ENCODE measurements at regions not wholly inside any gene's neighbourhood (a gene's known extent, or its start where the extent isn't known, plus 50 kb on each side); places are given as distances from the start of the nearest gene placed in this dataset.
"Not testable (repeated sequence)": the region's sequence is repeated elsewhere in the genome, so short reads cannot be mapped to it uniquely, and the experiment has no call there.

DNA sequence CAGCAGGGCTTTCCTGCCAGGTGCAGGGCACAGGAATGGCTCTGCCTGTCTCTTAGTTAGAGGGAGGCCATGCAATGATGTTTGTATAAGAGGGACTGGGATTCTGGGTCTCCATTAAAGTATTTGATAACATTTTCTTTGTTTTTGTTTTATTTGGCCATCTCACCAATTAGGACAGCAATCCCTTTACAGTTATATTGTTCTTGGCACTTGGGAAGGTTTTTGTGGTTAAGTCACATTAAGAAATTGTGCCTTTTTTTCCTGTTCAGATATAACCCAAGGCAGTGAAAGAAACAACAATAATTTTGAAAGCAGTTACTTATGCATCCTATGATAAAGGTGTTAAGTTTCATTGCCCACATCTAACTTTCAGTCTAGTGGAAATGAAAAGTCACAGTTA lies 237.4 kb upstream of the PRSS58 start:
- H3K9me3 ChIP-seq (ENCODE audit: control insufficient read depth in 1 of 2, low read length in 2 of 2); H3K4me1 ChIP-seq (ENCODE audit: control insufficient read depth in 1 of 2, insufficient read depth in 2 of 2, low read length in 2 of 2); H3K27me3 ChIP-seq (ENCODE audit: low read depth, low read length); H3K27ac ChIP-seq (ENCODE audit: low read length); H3K36me3 ChIP-seq (ENCODE audit: control insufficient read depth in 1 of 2, insufficient read depth in 2 of 2, low read length in 2 of 2); H3K4me3 ChIP-seq (ENCODE audit: low read depth in 1 of 2, low read length in 2 of 2): not testable (repeated sequence)

DNA sequence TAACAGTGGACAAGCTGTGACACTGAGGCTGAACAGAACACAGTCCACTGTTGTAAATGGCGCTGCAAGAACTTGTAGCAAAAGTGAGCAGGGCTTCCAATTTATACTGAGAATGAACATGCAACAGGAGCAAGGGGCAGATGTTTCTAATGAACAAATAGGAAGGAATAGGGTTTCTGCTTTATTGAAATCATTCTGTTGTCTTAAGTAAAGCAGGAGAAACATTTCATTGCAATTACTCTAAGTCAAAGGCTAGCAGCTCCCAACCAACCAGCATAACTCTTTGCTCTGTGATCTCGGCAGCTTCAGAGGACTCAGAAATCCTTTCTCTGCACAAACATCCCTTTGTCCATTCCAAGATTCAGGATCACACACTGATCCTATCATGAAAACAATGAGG lies 236.2 kb upstream of the PRSS58 start:
- Histone ChIP-seq H3K27ac (ENCODE audit: low read length) (no peak overlapping the region), H3K36me3 (ENCODE audit: control insufficient read depth in 1 of 2, insufficient read depth in 2 of 2, low read length in 2 of 2) (no peaks in the 10 kb centered on the region), H3K27me3 (ENCODE audit: low read depth, low read length) (no peaks in the 10 kb centered on the region), H3K4me3 (ENCODE audit: low read depth in 1 of 2, low read length in 2 of 2) (no peak overlapping the region), H3K4me1 (ENCODE audit: control insufficient read depth in 1 of 2, insufficient read depth in 2 of 2, low read length in 2 of 2) (peaks cover 0 to 4% of the 10 kb centered on the region in 2 donors), H3K9me3 (ENCODE audit: control insufficient read depth in 1 of 2, low read length in 2 of 2) (no peaks in the 10 kb centered on the region)

DNA sequence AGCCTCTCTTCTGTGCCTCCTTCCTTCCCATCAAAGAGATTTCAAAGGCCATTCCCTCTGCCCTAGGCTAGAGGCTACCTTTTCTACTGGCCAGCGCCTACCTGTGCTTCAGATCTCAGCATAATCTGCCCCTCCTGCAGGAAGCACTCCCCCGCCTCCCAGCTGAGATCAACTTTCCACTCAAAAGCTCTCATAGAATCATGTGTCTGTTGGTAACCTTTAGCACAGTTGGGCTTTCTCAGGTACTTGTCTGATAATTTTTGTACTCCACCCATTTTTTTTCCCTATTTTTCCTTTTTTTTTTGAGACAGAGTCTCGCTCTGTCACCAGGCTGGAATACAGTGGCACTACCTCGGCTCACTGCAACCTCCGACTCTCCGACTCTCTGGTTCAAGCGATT lies 231.0 kb upstream of the PRSS58 start:
- no peaks in the 10 kb centered on the region for H3K27me3 ChIP-seq (ENCODE audit: low read depth, low read length)
- H3K4me1 ChIP-seq (ENCODE audit: control insufficient read depth in 1 of 2, insufficient read depth in 2 of 2, low read length in 2 of 2): peaks cover 0 to 7% of the 10 kb centered on the region in 2 donors
- H3K36me3 ChIP-seq (ENCODE audit: control insufficient read depth in 1 of 2, insufficient read depth in 2 of 2, low read length in 2 of 2): no peaks in the 10 kb centered on the region
- no peaks in the 10 kb centered on the region for H3K9me3 ChIP-seq (ENCODE audit: control insufficient read depth in 1 of 2, low read length in 2 of 2)
- H3K4me3 ChIP-seq (ENCODE audit: low read depth in 1 of 2, low read length in 2 of 2): no peak overlapping the region
- no peak overlapping the region for H3K27ac ChIP-seq (ENCODE audit: low read length)

DNA sequence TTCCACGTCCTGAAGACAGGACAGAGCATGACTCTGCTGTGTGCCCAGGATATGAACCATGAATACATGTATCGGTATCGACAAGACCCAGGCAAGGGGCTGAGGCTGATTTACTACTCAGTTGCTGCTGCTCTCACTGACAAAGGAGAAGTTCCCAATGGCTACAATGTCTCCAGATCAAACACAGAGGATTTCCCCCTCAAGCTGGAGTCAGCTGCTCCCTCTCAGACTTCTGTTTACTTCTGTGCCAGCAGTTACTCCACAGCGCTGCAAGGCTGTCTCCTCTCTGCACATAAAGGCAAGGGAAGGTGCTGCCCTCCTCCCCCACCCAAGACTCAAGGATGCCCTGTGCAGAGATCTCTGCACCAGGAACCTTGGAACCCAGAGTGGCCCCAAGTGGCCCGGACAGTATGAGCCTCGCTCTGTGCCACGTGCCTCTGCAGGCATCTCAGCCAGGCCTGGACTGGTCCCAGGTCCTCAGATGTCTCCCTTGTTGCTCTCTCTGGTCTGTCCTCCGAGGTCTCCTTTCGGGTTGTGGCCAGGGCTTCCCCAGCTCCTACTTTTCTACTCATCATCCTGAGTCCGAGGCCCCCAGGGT lies 230.3 kb upstream of the PRSS58 start:
- Histone ChIP-seq H3K27ac (ENCODE audit: low read length) (no peak overlapping the region), H3K36me3 (ENCODE audit: control insufficient read depth in 1 of 2, insufficient read depth in 2 of 2, low read length in 2 of 2) (no peaks in the 10 kb centered on the region), H3K27me3 (ENCODE audit: low read depth, low read length) (no peaks in the 10 kb centered on the region), H3K4me1 (ENCODE audit: control insufficient read depth in 1 of 2, insufficient read depth in 2 of 2, low read length in 2 of 2) (peaks cover 0 to 7% of the 10 kb centered on the region in 2 donors), H3K9me3 (ENCODE audit: control insufficient read depth in 1 of 2, low read length in 2 of 2) (no peaks in the 10 kb centered on the region), H3K4me3 (ENCODE audit: low read depth in 1 of 2, low read length in 2 of 2) (no peak overlapping the region)

DNA sequence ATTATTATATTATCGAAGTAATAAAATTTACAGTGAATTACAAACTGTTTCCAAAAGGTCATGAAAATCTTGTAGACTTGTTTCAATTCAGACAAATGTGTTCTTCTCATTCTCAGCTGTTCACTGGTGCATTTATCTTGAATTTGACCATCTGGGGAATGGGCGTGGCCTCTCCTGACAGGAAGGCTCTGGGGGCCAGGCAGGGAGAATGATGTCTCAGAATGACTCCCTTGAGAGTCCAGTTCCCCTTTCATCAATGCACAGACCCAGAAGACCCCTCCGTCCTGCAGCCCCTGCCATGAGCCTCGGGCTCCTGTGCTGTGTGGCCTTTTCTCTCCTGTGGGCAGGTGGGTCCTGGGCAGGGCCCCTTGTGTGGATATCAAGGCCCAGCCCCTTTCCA lies 229.7 kb upstream of the PRSS58 start:
- not testable (repeated sequence) for H3K4me1 ChIP-seq (ENCODE audit: control insufficient read depth in 1 of 2, insufficient read depth in 2 of 2, low read length in 2 of 2); H3K27ac ChIP-seq (ENCODE audit: low read length)

DNA sequence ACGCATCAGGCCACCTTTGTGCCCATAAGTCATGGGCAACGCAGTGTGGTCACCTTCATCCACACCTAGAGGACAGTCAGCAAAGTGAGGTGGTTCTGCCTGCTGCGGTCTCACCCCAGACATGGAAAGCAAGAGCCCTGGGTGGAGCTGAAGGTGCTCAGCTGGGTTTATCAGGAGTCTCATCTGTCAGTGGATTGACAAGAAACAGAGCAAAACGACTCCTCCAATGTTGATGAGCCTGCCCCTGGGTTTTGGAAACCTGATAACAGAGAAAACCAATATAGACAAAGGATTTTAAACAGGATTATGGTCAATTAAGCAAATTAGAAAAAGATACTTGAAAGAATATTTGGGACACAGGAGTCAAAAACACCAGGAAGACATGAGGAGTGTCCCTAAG lies 229.3 kb upstream of the PRSS58 start:
- Histone ChIP-seq H3K27ac (ENCODE audit: low read length) (no peak overlapping the region), H3K36me3 (ENCODE audit: control insufficient read depth in 1 of 2, insufficient read depth in 2 of 2, low read length in 2 of 2) (no peaks in the 10 kb centered on the region), H3K4me3 (ENCODE audit: low read depth in 1 of 2, low read length in 2 of 2) (no peak overlapping the region), H3K4me1 (ENCODE audit: control insufficient read depth in 1 of 2, insufficient read depth in 2 of 2, low read length in 2 of 2) (peaks cover 0 to 7% of the 10 kb centered on the region in 2 donors), H3K9me3 (ENCODE audit: control insufficient read depth in 1 of 2, low read length in 2 of 2) (no peaks in the 10 kb centered on the region), H3K27me3 (ENCODE audit: low read depth, low read length) (no peaks in the 10 kb centered on the region)

More for the DNA sequence above, 229.7 kb upstream of the PRSS58 start:
- H3K27me3 ChIP-seq (ENCODE audit: low read depth, low read length); H3K4me3 ChIP-seq (ENCODE audit: low read depth in 1 of 2, low read length in 2 of 2); H3K9me3 ChIP-seq (ENCODE audit: control insufficient read depth in 1 of 2, low read length in 2 of 2); H3K36me3 ChIP-seq (ENCODE audit: control insufficient read depth in 1 of 2, insufficient read depth in 2 of 2, low read length in 2 of 2): not testable (repeated sequence)

DNA sequence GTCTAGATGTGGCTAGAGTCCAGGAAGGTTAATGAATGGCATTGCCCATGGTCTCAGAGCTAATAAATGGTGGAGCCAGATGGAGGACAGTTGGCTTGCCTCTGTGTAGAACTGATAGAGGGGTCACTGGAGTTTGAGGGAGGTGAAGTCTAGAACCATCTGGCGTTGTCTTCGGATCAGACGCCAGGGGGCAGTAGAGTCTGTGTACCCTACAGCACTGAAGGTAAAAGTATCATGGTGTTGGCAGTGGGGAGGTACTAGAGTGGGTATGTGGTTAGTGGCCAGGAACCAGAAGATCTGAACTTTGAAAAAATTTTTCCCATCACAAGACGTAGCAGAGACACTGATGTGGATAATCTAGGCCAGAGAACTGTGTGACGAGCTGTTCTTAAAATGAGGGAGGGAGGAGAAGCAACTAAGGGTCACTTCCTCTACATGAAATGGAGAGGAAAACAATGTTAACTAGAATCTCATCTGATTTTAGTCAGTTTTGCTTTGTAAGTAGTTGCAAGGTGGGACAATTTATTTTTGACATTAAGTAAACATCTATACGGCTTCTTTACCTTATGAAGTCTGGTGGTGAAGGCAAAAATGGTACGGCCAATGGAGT lies 227.9 kb upstream of the PRSS58 start:
- Histone ChIP-seq H3K36me3 (ENCODE audit: control insufficient read depth in 1 of 2, insufficient read depth in 2 of 2, low read length in 2 of 2) (no peaks in the 10 kb centered on the region), H3K4me3 (ENCODE audit: low read depth in 1 of 2, low read length in 2 of 2) (no peak overlapping the region), H3K4me1 (ENCODE audit: control insufficient read depth in 1 of 2, insufficient read depth in 2 of 2, low read length in 2 of 2) (peaks cover 0 to 7% of the 10 kb centered on the region in 2 donors), H3K9me3 (ENCODE audit: control insufficient read depth in 1 of 2, low read length in 2 of 2) (no peaks in the 10 kb centered on the region), H3K27ac (ENCODE audit: low read length) (no peak overlapping the region), H3K27me3 (ENCODE audit: low read depth, low read length) (no peaks in the 10 kb centered on the region)

DNA sequence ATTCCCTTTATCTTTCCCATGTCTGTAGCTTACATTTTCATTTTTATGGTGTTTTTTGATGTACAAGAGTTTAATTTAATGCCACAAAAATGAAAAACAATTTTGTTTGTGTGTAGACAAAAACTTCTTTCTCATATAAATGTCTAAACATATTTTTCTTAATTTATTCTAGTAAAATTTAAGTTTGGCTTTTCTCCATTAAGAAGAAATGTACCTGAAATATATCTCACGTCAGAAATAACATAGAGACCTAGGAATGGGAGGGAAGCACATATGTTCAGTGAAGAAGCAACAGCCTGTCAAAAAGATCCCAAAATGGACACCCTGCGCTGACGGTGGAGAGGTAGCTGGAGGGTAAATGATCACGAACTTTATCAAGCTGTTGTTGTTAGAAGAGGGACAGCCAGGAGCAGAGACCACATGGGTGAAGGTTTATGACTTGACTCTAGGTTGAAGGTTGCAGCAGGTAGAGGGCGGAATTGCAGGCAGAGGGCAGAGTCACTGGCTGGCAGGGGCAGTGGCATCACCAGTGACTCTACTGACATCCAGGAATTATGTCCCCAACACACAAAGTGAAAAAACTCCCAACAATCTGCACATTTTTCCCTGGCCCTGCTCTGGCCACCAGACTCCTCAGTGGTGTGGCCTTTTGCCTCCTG lies 225.9 kb upstream of the PRSS58 start:
- H3K27me3 ChIP-seq (ENCODE audit: low read depth, low read length): no peaks in the 10 kb centered on the region
- H3K27ac ChIP-seq (ENCODE audit: low read length): no peak overlapping the region
- H3K4me3 ChIP-seq (ENCODE audit: low read depth in 1 of 2, low read length in 2 of 2): no peak overlapping the region
- no peaks in the 10 kb centered on the region for H3K9me3 ChIP-seq (ENCODE audit: control insufficient read depth in 1 of 2, low read length in 2 of 2)
- peaks cover 0 to 7% of the 10 kb centered on the region in 2 donors for H3K4me1 ChIP-seq (ENCODE audit: control insufficient read depth in 1 of 2, insufficient read depth in 2 of 2, low read length in 2 of 2)
- no peaks in the 10 kb centered on the region for H3K36me3 ChIP-seq (ENCODE audit: control insufficient read depth in 1 of 2, insufficient read depth in 2 of 2, low read length in 2 of 2)

DNA sequence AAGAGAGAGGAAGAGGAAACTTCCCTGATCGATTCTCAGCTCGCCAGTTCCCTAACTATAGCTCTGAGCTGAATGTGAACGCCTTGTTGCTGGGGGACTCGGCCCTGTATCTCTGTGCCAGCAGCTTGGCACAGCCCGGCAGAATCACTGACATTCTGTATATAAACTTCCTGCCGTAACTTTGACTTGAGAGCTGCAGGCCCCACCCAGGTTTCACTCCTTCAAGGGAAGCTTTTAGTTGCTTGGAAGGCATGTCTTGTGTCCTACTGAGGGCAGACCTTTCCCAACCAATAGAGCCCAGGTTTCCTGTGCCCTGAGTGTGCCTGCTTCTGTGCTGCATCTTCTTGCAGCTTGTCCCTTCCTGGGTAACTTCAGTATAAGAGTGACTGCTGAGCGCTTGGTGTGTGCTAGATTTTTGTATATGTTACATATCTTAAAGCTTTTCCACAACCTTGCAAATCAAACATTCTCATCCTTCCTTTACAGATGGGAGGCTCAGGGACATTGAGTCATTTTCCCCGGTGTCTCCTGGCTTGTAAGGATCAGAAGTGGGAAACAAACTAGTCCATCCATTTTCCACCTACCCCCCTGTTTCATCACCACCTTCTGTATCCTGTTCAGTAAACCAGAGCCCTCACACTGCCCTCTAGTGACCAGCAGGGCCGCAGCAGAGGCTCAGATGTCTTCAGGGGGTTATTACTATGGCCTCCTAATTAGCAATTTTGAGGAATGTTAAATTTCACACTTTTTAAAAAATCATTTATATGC lies 225.2 kb upstream of the PRSS58 start:
- H3K9me3 ChIP-seq (ENCODE audit: control insufficient read depth in 1 of 2, low read length in 2 of 2): no peaks in the 10 kb centered on the region
- no peak overlapping the region for H3K4me3 ChIP-seq (ENCODE audit: low read depth in 1 of 2, low read length in 2 of 2)
- H3K27ac ChIP-seq (ENCODE audit: low read length): no peak overlapping the region
- H3K4me1 ChIP-seq (ENCODE audit: control insufficient read depth in 1 of 2, insufficient read depth in 2 of 2, low read length in 2 of 2): peaks cover 0 to 10% of the 10 kb centered on the region in 2 donors
- no peaks in the 10 kb centered on the region for H3K27me3 ChIP-seq (ENCODE audit: low read depth, low read length)
- H3K36me3 ChIP-seq (ENCODE audit: control insufficient read depth in 1 of 2, insufficient read depth in 2 of 2, low read length in 2 of 2): no peaks in the 10 kb centered on the region

DNA sequence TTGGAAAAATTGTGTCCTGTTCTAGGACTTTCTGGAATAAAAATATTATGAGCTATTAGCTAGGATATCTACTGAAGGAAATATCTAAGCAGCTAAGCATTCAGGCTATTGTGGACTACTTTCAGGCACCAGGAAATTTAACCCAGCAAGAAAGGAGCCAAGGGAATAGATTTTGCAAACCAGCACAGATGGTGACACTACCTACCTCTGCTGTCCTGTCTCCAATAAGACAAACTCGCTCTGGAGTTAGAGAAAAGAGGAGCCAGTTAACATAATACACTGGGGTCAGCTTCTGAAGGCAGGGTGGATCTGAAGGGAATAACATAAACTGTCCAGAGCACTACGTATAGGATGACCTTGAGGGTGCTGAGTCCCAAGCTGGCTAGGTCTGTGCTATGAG lies 223.7 kb upstream of the PRSS58 start:
- H3K27me3 ChIP-seq (ENCODE audit: low read depth, low read length): no peaks in the 10 kb centered on the region
- peaks cover 0 to 5% of the 10 kb centered on the region in 2 donors for H3K4me1 ChIP-seq (ENCODE audit: control insufficient read depth in 1 of 2, insufficient read depth in 2 of 2, low read length in 2 of 2)
- H3K4me3 ChIP-seq (ENCODE audit: low read depth in 1 of 2, low read length in 2 of 2): no peak overlapping the region
- no peak overlapping the region for H3K27ac ChIP-seq (ENCODE audit: low read length)
- no peaks in the 10 kb centered on the region for H3K9me3 ChIP-seq (ENCODE audit: control insufficient read depth in 1 of 2, low read length in 2 of 2)
- H3K36me3 ChIP-seq (ENCODE audit: control insufficient read depth in 1 of 2, insufficient read depth in 2 of 2, low read length in 2 of 2): no peaks in the 10 kb centered on the region

DNA sequence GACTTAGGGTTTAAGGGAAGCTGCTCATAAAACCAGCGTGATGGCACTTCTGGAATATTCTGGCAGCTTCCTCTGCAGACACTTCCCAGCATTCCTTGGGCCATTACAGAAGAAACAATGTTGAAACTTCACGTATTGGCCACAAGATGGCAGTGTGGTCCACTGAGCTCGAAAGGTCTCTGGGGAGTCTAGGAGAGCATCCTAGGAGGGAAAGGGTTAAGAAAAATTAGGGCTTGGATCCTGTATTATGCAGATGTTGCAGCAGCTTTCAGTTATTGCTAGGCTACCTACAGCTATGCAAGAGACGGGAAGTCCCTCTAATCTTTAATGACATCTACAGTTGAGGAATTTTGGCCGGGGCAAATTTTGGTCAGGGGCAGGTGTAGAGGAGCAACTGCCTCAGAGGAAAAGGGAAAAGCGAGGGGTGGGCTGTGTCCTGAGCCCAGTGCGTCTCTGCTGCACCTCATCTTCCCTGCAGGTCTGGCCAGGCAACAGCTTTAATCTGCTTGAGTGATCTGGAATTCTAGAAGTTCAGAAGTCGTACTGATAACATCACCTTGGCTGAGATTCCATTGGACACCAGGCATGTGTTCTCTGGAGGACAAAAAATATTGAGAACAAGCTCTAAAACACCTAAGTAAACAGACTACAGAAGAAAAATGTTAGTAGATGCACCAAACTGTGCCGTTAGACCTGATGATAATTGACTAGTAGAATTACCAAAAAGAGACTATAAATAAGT lies 220.8 kb upstream of the PRSS58 start:
- H3K27ac ChIP-seq (ENCODE audit: low read length): no peak overlapping the region
- no peaks in the 10 kb centered on the region for H3K36me3 ChIP-seq (ENCODE audit: control insufficient read depth in 1 of 2, insufficient read depth in 2 of 2, low read length in 2 of 2)
- H3K4me3 ChIP-seq (ENCODE audit: low read depth in 1 of 2, low read length in 2 of 2): no peak overlapping the region
- H3K27me3 ChIP-seq (ENCODE audit: low read depth, low read length): no peaks in the 10 kb centered on the region
- no peaks in the 10 kb centered on the region for H3K9me3 ChIP-seq (ENCODE audit: control insufficient read depth in 1 of 2, low read length in 2 of 2)
- H3K4me1 ChIP-seq (ENCODE audit: control insufficient read depth in 1 of 2, insufficient read depth in 2 of 2, low read length in 2 of 2): peaks cover 0 to 5% of the 10 kb centered on the region in 2 donors

Measured in muscle layer of duodenum (tissue), 2 donors.